IMR-90 (cell line): ENCODE measurements at regions not wholly inside any gene's neighbourhood (a gene's known extent, or its start where the extent isn't known, plus 50 kb on each side); places are given as distances from the start of the nearest gene placed in this dataset.

Experiments
- ATAC-seq: fragments of 200-7000 bp; cut with Tn5 transposase; 2 replicates; pipeline ENCODE4 v1.9.1; 2020; ENCODE audit warnings: low read depth, mild to moderate bottlenecking, moderate library complexity
- BruUV-seq: library from RNA; stranded (reverse); fragments of 400-500 nt; replicated peaks from 2 replicates; lab custom pipeline; 2021; lab: Mats Ljungman, UMichigan
- CTCF ChIA-PET: fragments of 300-600 bp; formaldehyde crosslinking; extraction: SDS; loops from one replicate; lab custom pipeline; 2021; ENCODE audit warnings: antibody characterized with exemption; lab: Yijun Ruan, JAX
- POLR2A ChIA-PET: fragments of 300-600 bp; sonication (Branson Sonifier 250); formaldehyde crosslinking; loops from one replicate; lab custom pipeline; 2022; ENCODE audit warnings: antibody characterized with exemption; ENCODE audit not compliant: unreplicated experiment; lab: Charles Lee
- DNase-seq: peaks from one replicate; pipeline ENCODE4 v3.0.0; 2013
- H2AFZ ChIP-seq: replicated peaks from 2 replicates; pipeline ENCODE3; 2013; ENCODE audit warnings: low read length, mild to moderate bottlenecking; ENCODE audit not compliant: poor library complexity
- H2AK5ac ChIP-seq: 2 replicates; pipeline ENCODE4 v1.6.1; 2013; ENCODE audit warnings: low read depth, low read length, inconsistent platforms
- H2AK9ac ChIP-seq: replicated peaks from 2 replicates; pipeline ENCODE3; 2013; ENCODE audit warnings: mild to moderate bottlenecking, low read depth, low read length, moderate library complexity; ENCODE audit not compliant: poor library complexity
- H2BK120ac ChIP-seq: 2 replicates; pipeline ENCODE4 v1.6.1; 2013; ENCODE audit warnings: low read depth, low read length, inconsistent platforms
- H2BK15ac ChIP-seq: 3 replicates; pipeline ENCODE4 v1.6.1; 2013; ENCODE audit warnings: low read depth, low read length, inconsistent platforms
- H2BK20ac ChIP-seq: 2 replicates; pipeline ENCODE4 v1.6.1; 2013; ENCODE audit warnings: low read depth, mild to moderate bottlenecking, inconsistent platforms, low read length, moderate library complexity
- H2BK5ac ChIP-seq: 2 replicates; pipeline ENCODE4 v1.6.1; 2013; ENCODE audit warnings: mild to moderate bottlenecking, low read depth, low read length, inconsistent platforms; ENCODE audit not compliant: poor library complexity, severe bottlenecking
- H3K14ac ChIP-seq: replicated peaks from 2 replicates; pipeline ENCODE4 v1.6.1; 2013; ENCODE audit warnings: low read depth, low read length, inconsistent platforms
- H3K18ac ChIP-seq: 2 replicates; pipeline ENCODE4 v1.6.1; 2013; ENCODE audit warnings: low read depth, low read length, control low read depth
- H3K23ac ChIP-seq: 2 replicates; pipeline ENCODE4 v1.6.1; 2013; ENCODE audit warnings: low read depth, low read length, inconsistent platforms
- H3K27ac ChIP-seq: 2 replicates; pipeline ENCODE4 v1.5.1; 2013; ENCODE audit warnings: mild to moderate bottlenecking, control low read depth, low read length; ENCODE audit not compliant: insufficient read depth
- H3K27me3 ChIP-seq: 2 replicates; pipeline ENCODE4 v1.6.1; 2013; ENCODE audit warnings: low read length; ENCODE audit not compliant: control insufficient read depth, insufficient read depth
- H3K36me3 ChIP-seq: 2 replicates; pipeline ENCODE4 v1.6.1; 2013; ENCODE audit warnings: low read length, mixed read lengths; ENCODE audit not compliant: control insufficient read depth, insufficient read depth
- H3K4ac ChIP-seq: 2 replicates; pipeline ENCODE4 v1.6.1; 2013; ENCODE audit warnings: low read depth, low read length, inconsistent platforms
- H3K4me1 ChIP-seq: 2 replicates; pipeline ENCODE4 v1.6.1; 2013; ENCODE audit warnings: low read length, mixed read lengths; ENCODE audit not compliant: control insufficient read depth, insufficient read depth
- H3K4me2 ChIP-seq: 2 replicates; pipeline ENCODE4 v1.6.1; 2013; ENCODE audit warnings: low read depth, mild to moderate bottlenecking, control low read depth, low read length, moderate library complexity
- H3K4me3 ChIP-seq: 2 replicates; pipeline ENCODE4 v1.5.1; 2013; ENCODE audit warnings: low read depth, mild to moderate bottlenecking, control low read depth, low read length, moderate library complexity; ENCODE audit not compliant: insufficient read depth
- H3K56ac ChIP-seq: 2 replicates; pipeline ENCODE4 v1.6.1; 2013; ENCODE audit warnings: low read length, inconsistent platforms; ENCODE audit not compliant: insufficient read depth; ENCODE audit errors: extremely low read depth
- H3K79me1 ChIP-seq, 2 experiments: 2 replicates each; pipeline ENCODE4 v1.6.1; 2013; ENCODE audit warnings: low read length in 2 of 2, inconsistent platforms in 1 of 2, low read depth in 1 of 2
- H3K9ac ChIP-seq: 2 replicates; pipeline ENCODE4 v1.6.1; 2013; ENCODE audit warnings: low read depth, low read length, control low read depth
- H3K9me1 ChIP-seq: 2 replicates; pipeline ENCODE4 v1.6.1; 2013; ENCODE audit warnings: low read length, inconsistent platforms; ENCODE audit not compliant: insufficient read depth
- H3K9me3 ChIP-seq: 2 replicates; pipeline ENCODE4 v1.6.1; 2013; ENCODE audit warnings: low read length; ENCODE audit not compliant: control insufficient read depth, insufficient read depth
- H4K20me1 ChIP-seq: 2 replicates; pipeline ENCODE4 v1.6.1; 2013; ENCODE audit warnings: low read length, inconsistent platforms; ENCODE audit not compliant: insufficient read depth
- H4K5ac ChIP-seq: 2 replicates; pipeline ENCODE4 v1.6.1; 2013; ENCODE audit warnings: mild to moderate bottlenecking, low read depth, low read length, control low read depth
- H4K8ac ChIP-seq, 2 experiments: 2 replicates each; pipeline ENCODE4 v1.6.1; 2013; ENCODE audit warnings: low read depth in 2 of 2, low read length in 2 of 2, control low read depth in 1 of 2, inconsistent platforms in 1 of 2
- H4K91ac ChIP-seq: 2 replicates; pipeline ENCODE4 v1.6.1; 2013; ENCODE audit warnings: low read depth, low read length, inconsistent platforms; ENCODE audit not compliant: insufficient read depth
- BHLHE40 ChIP-seq: fragments of 150-350 bp; IDR thresholded peaks from 2 replicates; pipeline ENCODE4 v1.6.1; 2016; ENCODE audit warnings: mild to moderate bottlenecking, low read depth, low read length
- CEBPB ChIP-seq: IDR thresholded peaks from 2 replicates; pipeline ENCODE4 v1.6.1; 2012; ENCODE audit warnings: low read depth, low read length, improper control_type of control experiment
- CHD1 ChIP-seq: IDR thresholded peaks from 2 replicates; pipeline ENCODE4 v1.6.1; 2012; ENCODE audit warnings: low read depth, low read length, improper control_type of control experiment
- CTCF ChIP-seq: conservative IDR thresholded peaks from 2 replicates; pipeline ENCODE4 v1.5.1; 2012; ENCODE audit warnings: mild to moderate bottlenecking, low read depth, low read length, improper control_type of control experiment
- MAZ ChIP-seq: IDR thresholded peaks from 2 replicates; pipeline ENCODE4 v1.6.1; 2012; ENCODE audit warnings: low read depth, mild to moderate bottlenecking, low read length, improper control_type of control experiment, moderate library complexity, borderline replicate concordance
- MXI1 ChIP-seq: IDR thresholded peaks from 2 replicates; pipeline ENCODE4 v1.6.1; 2012; ENCODE audit warnings: low read depth, mild to moderate bottlenecking, low read length, moderate library complexity, borderline replicate concordance
- NFE2L2 ChIP-seq: fragments of 150-350 bp; IDR thresholded peaks from 2 replicates; pipeline ENCODE4 v1.6.1; 2016; ENCODE audit warnings: low read depth, mild to moderate bottlenecking, low read length
- POLR2A ChIP-seq: IDR thresholded peaks from 2 replicates; pipeline ENCODE4 v1.6.1; 2012; ENCODE audit warnings: mild to moderate bottlenecking, low read depth, low read length
- RCOR1 ChIP-seq: IDR thresholded peaks from 2 replicates; pipeline ENCODE4 v1.6.1; 2012; ENCODE audit warnings: mild to moderate bottlenecking, low read length, improper control_type of control experiment; ENCODE audit not compliant: insufficient replicate concordance
- USF2 ChIP-seq: fragments of 150-350 bp; IDR thresholded peaks from 2 replicates; pipeline ENCODE4 v1.6.1; 2017; ENCODE audit warnings: mild to moderate bottlenecking, antibody characterized with exemption, low read length, low read depth
- WGBS, 2 experiments: methylation state at CpG; one replicate each; pipeline versions ENCODE4 v1.1.5 to v1.1.7; 2013; ENCODE audit warnings: missing lambda C conversion rate in 2 of 2; ENCODE audit not compliant: insufficient read length in 1 of 2; ENCODE audit errors: extremely low coverage in 2 of 2; 5-methylcytosine and 5-hydroxymethylcytosine counted together
- dilution Hi-C: fragments of 300-500 bp; cut with HindIII; formaldehyde crosslinking; loops from one replicate; pipeline ENCODE4 v1.14.3; 2018; ENCODE audit warnings: low sequenced_read_pairs; ENCODE audit not compliant: unreplicated experiment
- in situ Hi-C: fragments of 300-500 bp; cut with MboI; formaldehyde crosslinking; loops from 3 replicates; pipeline ENCODE4 v1.14.3; 2019; ENCODE audit warnings: low sequenced_read_pairs, inconsistent platforms, mixed read lengths
- intact Hi-C: fragments of 100-400 bp; cut with micrococcal nuclease; formaldehyde crosslinking; loops from 2 replicates; pipeline ENCODE4 v1.10.0; 2022

GRCh38 chr11:109564241-109564640 is 142.3 kb downstream of the C11orf87 start:
- H4K5ac ChIP-seq: no peak overlapping the region
- H2BK15ac ChIP-seq: no peak overlapping the region
- no peak overlapping the region for H3K18ac ChIP-seq
- H3K9me3 ChIP-seq: peaks cover 8% of the 10 kb centered on the region; the same call in 1 of the 2 replicates
- no peak overlapping the region for H4K8ac ChIP-seq
- DNase-seq: no peak
- no TSS peak for BruUV-seq
- H2AFZ ChIP-seq: no peak overlapping the region
- POLR2A ChIA-PET: no interaction called here
- H3K79me1 ChIP-seq: no peaks in the 10 kb centered on the region
- no peak overlapping the region for H2BK20ac ChIP-seq
- no peak overlapping the region for H4K91ac ChIP-seq
- no peak overlapping the region for H3K14ac ChIP-seq
- H4K20me1 ChIP-seq: no peaks in the 10 kb centered on the region
- ATAC-seq: no peak
- no CpG with 5 or more reads among the region's 1 CpG for WGBS, 2 experiments
- H3K27ac ChIP-seq: no peak overlapping the region
- no peak overlapping the region for H2AK5ac ChIP-seq
- in situ Hi-C loops (no loop called here), intact Hi-C loops (loop anchor here (5.0 kb wide), 1 partner anchor 543 kb away; no protein-coding TSS in a partner anchor), dilution Hi-C loops (no loop called here)
- H3K4me3 ChIP-seq: no peak overlapping the region
- H3K4ac ChIP-seq: no peak overlapping the region
- no peak overlapping the region for H3K56ac ChIP-seq
- CTCF ChIA-PET: interaction anchor here (0.6 kb wide), 1 partner anchor 144 kb away, joined by 3 read pairs; no protein-coding TSS in a partner anchor
- H2BK120ac ChIP-seq: no peak overlapping the region
- H2AK9ac ChIP-seq: no peak overlapping the region
- no peaks in the 10 kb centered on the region for H3K36me3 ChIP-seq
- H3K23ac ChIP-seq: no peak overlapping the region
- no peak for TF ChIP-seq MAZ
- no peak for TF ChIP-seq CTCF
- TF ChIP-seq RCOR1: no peak
- no peak for TF ChIP-seq BHLHE40
- TF ChIP-seq NFE2L2: no peak
- TF ChIP-seq POLR2A: no peak
- no peak for TF ChIP-seq USF2
- no peak for TF ChIP-seq CEBPB
- no peak for TF ChIP-seq CHD1
- TF ChIP-seq MXI1: no peak
- H3K4me1 ChIP-seq: no peaks in the 10 kb centered on the region
- no peak overlapping the region for H3K4me2 ChIP-seq
- H2BK5ac ChIP-seq: no peak overlapping the region
- no peaks in the 10 kb centered on the region for H3K27me3 ChIP-seq
- no peaks in the 10 kb centered on the region for H3K9me1 ChIP-seq
- no peak overlapping the region for H3K9ac ChIP-seq
